Testis (tissue), 2 donors: ENCODE measurements at regions not wholly inside any gene's neighbourhood (a gene's known extent, or its start where the extent isn't known, plus 50 kb on each side); places are given as distances from the start of the nearest gene placed in this dataset.
"Not testable (repeated sequence)": the region's sequence is repeated elsewhere in the genome, so short reads cannot be mapped to it uniquely, and the experiment has no call there.

ENCODE experiments used
- DNase-seq: peaks from one replicate; pipeline ENCODE4 v3.0.0-alpha.2; 2019
- H3K27ac ChIP-seq, 2 donors: fragments of 200-600 bp; sonication (generic); one replicate each; pipeline ENCODE4 v1.5.1; 2019
- H3K27me3 ChIP-seq: fragments of 200-600 bp; sonication (generic); one replicate; pipeline ENCODE4 v1.5.1; 2019
- H3K36me3 ChIP-seq: fragments of 200-600 bp; sonication (generic); one replicate; pipeline ENCODE4 v1.5.1; 2017; ENCODE audit warnings: low read depth; ENCODE audit errors: missing control alignments
- H3K4me1 ChIP-seq: fragments of 200-600 bp; sonication (generic); one replicate; pipeline ENCODE4 v1.5.1; 2019
- H3K4me3 ChIP-seq, 2 donors: fragments of 200-600 bp; sonication (generic); one replicate each; pipeline ENCODE4 v1.5.1; 2017 to 2019
- H3K9me3 ChIP-seq: fragments of 200-600 bp; sonication (generic); one replicate; pipeline ENCODE4 v1.5.1; 2017
- POLR2A ChIP-seq: fragments of 450-650 bp; IDR thresholded peaks from one replicate; pipeline ENCODE4 v1.6.1; 2017; ENCODE audit warnings: antibody characterized with exemption, mild to moderate bottlenecking, moderate library complexity
- WGBS, 2 donors: methylation state at CpG; one replicate each; pipeline ENCODE4 v1.1.5; 2018; 5-methylcytosine and 5-hydroxymethylcytosine counted together
- intact Hi-C: fragments of 100-400 bp; cut with DNase I; formaldehyde crosslinking; loops from one replicate; pipeline ENCODE4 v1.15.1; 2023; ENCODE audit warnings: low total_unique reads
- TF ChIP-seq, protein P1 (sequence below), 3 experiments: fragments of 450-650 bp in 2 of 3; fragments of 200-600 bp in 1 of 3; sonication (generic) in 1 of 3; IDR thresholded peaks; one replicate each; pipeline ENCODE4 v1.5.1; 2016 to 2019; ENCODE audit warnings: antibody characterized with exemption in 3 of 3, mild to moderate bottlenecking in 2 of 3, moderate library complexity in 1 of 3

DNA sequence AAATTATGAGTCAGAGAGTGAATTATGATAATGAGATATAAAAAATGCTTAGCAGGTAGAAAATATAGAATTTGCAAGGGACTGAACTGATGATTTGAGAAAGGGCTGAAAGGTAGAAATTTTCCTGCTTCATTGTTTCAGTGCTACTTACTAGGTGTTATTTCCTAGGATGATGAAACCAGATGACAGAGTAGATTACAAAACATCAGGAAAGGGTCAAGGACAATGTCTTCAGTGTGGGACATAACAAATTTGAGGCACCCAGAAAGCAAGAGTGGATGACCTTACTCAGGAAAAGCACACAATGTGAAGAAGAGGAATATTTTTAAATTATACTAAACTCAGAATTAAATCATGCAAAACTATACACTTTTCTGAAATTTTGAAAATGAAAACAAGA is 102.1 kb downstream of the SHCBP1 start:
- Histone ChIP-seq H3K36me3 (no peaks in the 10 kb centered on the region), H3K4me3 (no peak overlapping the region), H3K9me3 (no peaks in the 10 kb centered on the region), H3K27me3 (no peaks in the 10 kb centered on the region), H3K27ac (no peak overlapping the region), H3K4me1 (no peaks in the 10 kb centered on the region)
- no peak for DNase-seq
- intact Hi-C loops, result no loop called here
- TF ChIP-seq, protein P1, sequence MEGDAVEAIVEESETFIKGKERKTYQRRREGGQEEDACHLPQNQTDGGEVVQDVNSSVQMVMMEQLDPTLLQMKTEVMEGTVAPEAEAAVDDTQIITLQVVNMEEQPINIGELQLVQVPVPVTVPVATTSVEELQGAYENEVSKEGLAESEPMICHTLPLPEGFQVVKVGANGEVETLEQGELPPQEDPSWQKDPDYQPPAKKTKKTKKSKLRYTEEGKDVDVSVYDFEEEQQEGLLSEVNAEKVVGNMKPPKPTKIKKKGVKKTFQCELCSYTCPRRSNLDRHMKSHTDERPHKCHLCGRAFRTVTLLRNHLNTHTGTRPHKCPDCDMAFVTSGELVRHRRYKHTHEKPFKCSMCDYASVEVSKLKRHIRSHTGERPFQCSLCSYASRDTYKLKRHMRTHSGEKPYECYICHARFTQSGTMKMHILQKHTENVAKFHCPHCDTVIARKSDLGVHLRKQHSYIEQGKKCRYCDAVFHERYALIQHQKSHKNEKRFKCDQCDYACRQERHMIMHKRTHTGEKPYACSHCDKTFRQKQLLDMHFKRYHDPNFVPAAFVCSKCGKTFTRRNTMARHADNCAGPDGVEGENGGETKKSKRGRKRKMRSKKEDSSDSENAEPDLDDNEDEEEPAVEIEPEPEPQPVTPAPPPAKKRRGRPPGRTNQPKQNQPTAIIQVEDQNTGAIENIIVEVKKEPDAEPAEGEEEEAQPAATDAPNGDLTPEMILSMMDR (IDR thresholded peaks at IDR 0.05), result no peak
- TF ChIP-seq POLR2A, result no peak

GRCh38 chr16:46496701-46497100 is 124.5 kb downstream of the SHCBP1 start:
- no peaks in the 10 kb centered on the region for H3K36me3 ChIP-seq
- 73 to 97% methylated on average over 2 of the region's 2 CpGs for WGBS, 2 donors
- no peaks in the 10 kb centered on the region for H3K27me3 ChIP-seq
- TF ChIP-seq, protein P1 (IDR thresholded peaks at IDR 0.05), result no peak
- TF ChIP-seq POLR2A, result no peak
- H3K4me1 ChIP-seq, result no peaks in the 10 kb centered on the region
- intact Hi-C loops, result no loop called here
- H3K4me3 ChIP-seq, result no peak overlapping the region
- no peak for DNase-seq
- H3K27ac ChIP-seq, result no peak overlapping the region
- no peaks in the 10 kb centered on the region for H3K9me3 ChIP-seq

DNA sequence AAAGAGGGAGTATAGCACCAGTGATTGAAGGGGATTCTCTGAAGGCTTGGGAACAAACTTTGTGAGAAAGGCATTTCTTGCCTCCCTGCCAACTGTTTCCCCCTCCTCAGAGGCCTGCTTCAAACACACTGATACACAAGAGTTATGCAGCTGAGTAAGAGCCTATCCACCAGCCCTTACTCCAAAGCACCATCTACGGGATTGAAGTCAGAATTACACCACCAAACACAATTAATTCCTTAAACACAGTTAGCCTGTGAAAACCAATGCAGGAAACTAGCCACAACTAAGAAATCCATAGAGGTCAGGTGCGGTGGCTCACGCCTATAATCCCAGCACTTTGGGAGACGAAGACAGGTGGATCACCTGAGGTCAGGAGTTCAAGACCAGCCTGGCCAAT is 138.3 kb downstream of the SHCBP1 start:
- no peaks in the 10 kb centered on the region for H3K27me3 ChIP-seq
- no peaks in the 10 kb centered on the region for H3K36me3 ChIP-seq
- H3K9me3 ChIP-seq, result no peaks in the 10 kb centered on the region
- no peak overlapping the region for H3K27ac ChIP-seq
- no peaks in the 10 kb centered on the region for H3K4me1 ChIP-seq
- no peak for TF ChIP-seq POLR2A
- TF ChIP-seq, protein P1 (IDR thresholded peaks at IDR 0.05), result no peak
- intact Hi-C loops, result no loop called here
- no peak overlapping the region for H3K4me3 ChIP-seq
- WGBS, 2 donors, result 42 to 66% methylated on average over 4 of the region's 4 CpGs
- DNase-seq, result no peak

GRCh38 chr16:46466239-46466638 is 154.9 kb downstream of the SHCBP1 start:
- Histone ChIP-seq H3K4me3 (no peak overlapping the region), H3K4me1 (no peaks in the 10 kb centered on the region), H3K36me3 (no peaks in the 10 kb centered on the region), H3K9me3 (no peaks in the 10 kb centered on the region), H3K27ac (no peak overlapping the region), H3K27me3 (no peaks in the 10 kb centered on the region)
- TF ChIP-seq, protein P1 (IDR thresholded peaks at IDR 0.05), result no peak
- no peak for TF ChIP-seq POLR2A
- no peak for DNase-seq
- 55 to 63% methylated on average over 15 of the region's 15 CpGs for WGBS, 2 donors
- intact Hi-C loops, result no loop called here

DNA sequence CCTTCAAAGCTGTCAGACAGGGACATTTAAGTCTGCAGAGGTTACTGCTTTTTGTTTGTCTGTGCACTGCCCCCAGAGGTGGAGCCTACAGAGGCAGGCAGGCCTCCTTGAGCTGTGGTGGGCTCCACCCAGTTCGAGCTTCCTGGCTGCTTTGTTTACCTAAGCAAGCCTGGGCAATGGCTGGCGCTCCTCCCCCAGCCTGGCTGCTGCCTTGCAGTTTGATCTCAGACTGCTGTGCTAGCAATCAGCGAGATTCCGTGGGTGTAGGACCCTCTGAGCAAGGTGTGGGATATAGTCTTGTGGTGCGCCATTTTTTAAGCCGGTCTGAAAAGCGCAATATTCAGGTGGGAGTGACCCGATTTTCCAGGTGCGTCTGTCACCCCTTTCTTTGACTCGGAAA is 166.4 kb downstream of the SHCBP1 start:
- DNase-seq, H3K27ac ChIP-seq, H3K36me3 ChIP-seq, H3K4me1 ChIP-seq, H3K9me3 ChIP-seq, H3K4me3 ChIP-seq, H3K27me3 ChIP-seq, intact Hi-C loops: not testable (repeated sequence)
- WGBS, 2 donors, result 54 to 81% methylated on average over 8 to 10 of the region's 10 CpGs
